Stimulated activated CD4-positive, alpha-beta T cell treated with anti-CD3 and anti-CD28 coated beads, Interleukin-1b, Interleukin-23, amount 100 ng/mL, for 1 hour (primary cell): ENCODE measurements at regions not wholly inside any gene's neighbourhood (a gene's known extent, or its start where the extent isn't known, plus 50 kb on each side); places are given as distances from the start of the nearest gene placed in this dataset.

Source experiments
- DNase-seq, 2 donors: peaks; one replicate each; pipeline ENCODE4 v3.0.0-alpha.2; 2020; ENCODE audit warnings: low read depth in 2 of 2

DNA sequence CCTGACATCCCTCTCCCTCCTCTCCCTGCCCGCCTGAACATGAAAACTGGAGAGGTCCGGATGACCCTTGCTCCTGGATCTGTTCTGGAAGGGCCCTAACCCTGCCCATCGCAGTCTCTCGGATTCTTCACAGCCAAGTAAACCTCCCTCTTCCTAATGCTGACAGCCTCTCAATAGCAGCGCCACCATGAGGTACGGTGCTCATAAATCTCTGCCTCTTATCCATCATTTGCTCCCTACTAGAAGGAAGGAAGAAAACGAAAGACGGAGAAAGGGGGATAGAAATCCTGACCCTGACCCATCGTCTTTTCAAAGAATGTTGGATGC lies 257.9 kb downstream of the BCL11A start:
- no peak for DNase-seq

GRCh38 chr2:60294901-60295635 lies 258.4 kb downstream of the BCL11A start:
- DNase-seq: no peak

GRCh38 chr2:60292242-60292641 lies 261.2 kb downstream of the BCL11A start:
- no peak for DNase-seq

GRCh38 chr2:60290509-60290908 lies 262.9 kb downstream of the BCL11A start:
- no peak for DNase-seq

- no peak for DNase-seq
Measured at GRCh38 chr2:60285626-60286316, 267.7 kb downstream of the BCL11A start.

- DNase-seq: no peak
Measured at GRCh38 chr2:60283626-60284025, 269.8 kb downstream of the BCL11A start.

- DNase-seq: no peak
Measured at GRCh38 chr2:60282886-60283285, 270.6 kb downstream of the BCL11A start.

- no peak for DNase-seq
Measured at GRCh38 chr2:60281730-60282129, 271.7 kb downstream of the BCL11A start.

- no peak for DNase-seq
Measured at GRCh38 chr2:60280238-60280637, 273.2 kb downstream of the BCL11A start.

DNA sequence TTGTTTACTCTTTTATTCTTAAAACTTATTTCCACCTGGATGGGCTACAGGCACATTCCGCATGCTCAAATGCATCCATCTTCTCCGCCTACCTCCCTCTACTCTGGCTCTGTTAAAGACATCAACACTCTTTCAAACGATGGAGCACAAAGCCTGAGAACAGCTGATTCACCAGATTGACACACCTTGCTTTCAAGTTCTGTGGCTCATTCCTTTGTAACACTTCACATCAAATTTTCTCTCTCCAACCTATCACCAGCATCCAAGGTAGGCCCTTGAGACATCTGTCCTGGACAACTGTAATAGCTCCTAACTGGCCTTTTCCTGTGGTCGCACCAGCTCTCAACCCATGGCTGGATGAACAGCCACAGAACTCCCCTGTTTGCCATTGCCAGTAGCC lies 274.5 kb downstream of the BCL11A start:
- DNase-seq: no peak

- DNase-seq: no peak
Measured at GRCh38 chr2:60275958-60276357, 277.5 kb downstream of the BCL11A start.

DNA sequence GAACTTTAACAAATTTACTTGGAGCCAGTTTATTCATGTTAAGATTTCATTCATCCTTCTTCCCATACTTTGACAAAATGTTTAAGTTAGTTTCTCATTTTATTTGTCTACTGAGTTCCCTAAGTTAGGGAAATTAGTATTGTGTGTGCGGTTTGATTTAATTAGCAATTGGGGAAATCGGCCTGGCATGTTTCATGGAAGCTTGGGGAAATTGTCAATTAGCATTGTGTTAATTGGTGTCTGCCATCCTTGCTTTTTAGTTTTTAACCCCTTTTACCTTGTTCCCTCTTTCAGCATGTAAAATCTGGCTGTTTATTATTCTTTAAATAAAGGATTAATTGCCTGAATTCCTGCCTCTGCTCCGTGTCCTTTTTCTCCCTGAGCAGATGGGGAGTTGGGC lies 279.6 kb downstream of the BCL11A start:
- no peak for DNase-seq

DNA sequence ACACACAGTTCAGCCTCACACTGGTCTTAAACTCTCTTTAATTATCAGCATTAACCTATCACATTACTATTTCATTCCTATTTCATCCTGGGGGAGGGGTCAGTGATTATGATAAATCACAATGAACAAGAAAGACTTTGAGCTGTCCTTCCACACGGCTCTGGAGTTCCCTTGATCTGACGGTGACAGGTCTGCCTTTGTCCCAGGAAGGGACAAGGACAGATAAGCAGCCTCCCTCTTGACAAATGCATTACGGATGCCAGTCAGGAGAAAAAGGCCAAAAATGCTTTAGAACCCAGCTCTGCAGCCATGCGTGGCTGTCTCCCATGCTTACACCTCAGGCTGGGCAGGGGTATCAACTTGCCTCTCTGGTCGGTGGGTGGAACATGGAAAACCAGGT lies 281.7 kb downstream of the BCL11A start:
- DNase-seq: no peak

- DNase-seq: no peak
Measured at GRCh38 chr2:60271131-60271530, 282.3 kb downstream of the BCL11A start.

GRCh38 chr2:60268661-60269060 lies 284.8 kb downstream of the BCL11A start:
- DNase-seq: no peak

DNA sequence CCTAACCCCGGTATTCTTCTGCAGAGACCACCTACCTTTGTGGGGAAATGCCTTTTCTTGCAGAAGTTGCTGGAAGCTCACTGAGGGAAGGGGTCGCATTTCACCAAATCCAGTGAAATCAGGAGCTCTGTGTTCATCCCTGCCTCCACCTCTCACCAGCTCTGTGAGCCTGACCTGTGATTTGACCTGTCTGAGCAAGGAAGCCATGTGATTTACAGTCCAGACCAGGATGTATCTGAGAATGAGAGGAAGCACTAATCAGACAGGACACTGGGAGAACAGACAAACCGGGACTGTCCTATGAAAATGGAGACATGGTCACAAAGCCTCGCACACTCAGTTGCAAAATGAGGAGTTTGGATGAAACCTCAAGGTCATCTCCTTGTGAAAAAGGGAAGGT lies 285.4 kb downstream of the BCL11A start:
- no peak for DNase-seq

- no peak for DNase-seq
Measured at GRCh38 chr2:60267122-60267521, 286.3 kb downstream of the BCL11A start.

DNA sequence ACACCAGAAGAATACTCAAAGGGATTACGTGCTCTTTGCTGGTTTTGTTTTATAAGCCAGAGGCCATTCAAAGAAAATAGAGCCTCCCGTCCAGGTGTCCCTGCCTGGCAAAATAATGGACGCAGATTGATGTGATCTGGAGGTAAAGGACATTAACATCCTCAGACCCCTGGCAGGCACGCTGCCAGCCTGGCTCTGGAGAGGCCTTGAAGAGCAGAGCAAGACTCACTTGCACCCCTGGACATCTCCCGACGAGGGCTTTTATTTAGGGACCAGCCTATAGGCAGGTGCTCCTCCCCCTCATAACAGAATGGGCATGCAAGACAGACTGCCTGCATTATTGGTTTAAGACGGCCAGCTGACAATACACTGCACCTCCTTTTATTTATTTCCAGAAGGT lies 291.3 kb downstream of the BCL11A start:
- no peak for DNase-seq

DNA sequence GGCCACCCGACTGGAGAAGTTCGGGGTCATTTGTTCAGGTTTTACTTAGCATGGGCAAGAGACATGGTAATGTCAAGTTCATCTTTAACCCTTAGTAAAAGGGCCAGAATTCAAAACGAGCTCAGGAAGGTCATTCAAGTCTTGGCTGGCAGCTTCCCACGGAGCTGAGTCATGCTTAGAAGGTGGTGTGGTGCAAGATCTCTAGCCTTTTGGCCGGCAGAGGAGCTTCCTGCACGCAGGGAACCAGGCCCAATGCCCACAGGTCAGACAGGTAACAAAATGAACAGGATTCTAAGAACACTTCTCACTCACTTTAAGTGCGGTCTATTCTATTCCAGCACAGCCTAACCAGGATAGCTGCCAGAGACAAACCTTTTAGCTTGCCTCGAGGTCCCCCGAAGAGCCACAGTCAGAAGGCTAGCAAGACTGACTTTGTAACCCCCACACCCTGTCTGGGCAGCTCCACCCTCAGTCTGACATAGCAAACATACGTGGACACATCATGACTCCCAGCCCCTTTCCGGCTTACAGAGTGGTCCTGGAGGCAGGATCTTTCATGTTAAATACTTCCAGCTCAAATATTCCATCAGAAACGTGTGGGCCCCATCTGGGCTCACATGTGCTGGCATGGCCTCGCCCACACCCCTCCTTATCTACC lies 292.7 kb downstream of the BCL11A start:
- no peak for DNase-seq

DNA sequence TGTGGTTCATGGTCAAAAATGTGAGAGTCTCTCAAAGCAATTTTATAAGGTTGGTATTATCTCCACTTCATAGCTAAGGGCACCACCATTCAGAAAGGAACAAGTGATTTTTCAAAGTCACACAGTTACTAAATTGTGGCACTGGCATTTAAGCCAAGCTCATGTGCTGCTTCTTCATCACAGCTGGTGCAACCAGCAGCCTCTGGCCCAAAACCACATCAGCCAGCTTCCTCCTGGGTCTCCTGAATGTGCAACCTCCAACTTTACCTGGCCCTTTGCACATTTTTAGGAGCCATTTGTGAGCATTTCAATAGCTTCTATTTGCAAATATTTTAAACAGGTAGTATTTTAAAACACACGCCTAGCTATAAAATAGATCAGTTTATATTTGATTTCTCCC lies 293.7 kb downstream of the BCL11A start:
- DNase-seq: no peak

- DNase-seq: no peak
Measured at GRCh38 chr2:60252581-60253150, 300.8 kb downstream of the BCL11A start.

GRCh38 chr2:60251247-60251646 lies 302.2 kb downstream of the BCL11A start:
- DNase-seq: no peak

GRCh38 chr2:60249879-60250278 lies 303.6 kb downstream of the BCL11A start:
- DNase-seq: no peak
